Astrocyte (in vitro differentiated cells and primary cell): ENCODE measurements at regions not wholly inside any gene's neighbourhood (a gene's known extent, or its start where the extent isn't known, plus 50 kb on each side); places are given as distances from the start of the nearest gene placed in this dataset.

Experiments used
- DNase-seq: peaks from one replicate; pipeline ENCODE4 v3.0.0-alpha.2; 2010; ENCODE audit warnings: low read depth
- FAIRE-seq: peaks from 2 replicates; lab custom pipeline; 2011; peaks lifted over from hg19 to GRCh38; lab: Jason Lieb, UNC
- H2AFZ ChIP-seq: 2 replicates; pipeline ENCODE4 v1.6.0; 2012; ENCODE audit warnings: low read depth, low read length, inconsistent platforms
- H3K27ac ChIP-seq: 2 replicates; pipeline ENCODE4 v1.5.1; 2011; ENCODE audit warnings: low read depth, low read length, inconsistent platforms
- H3K27me3 ChIP-seq: 2 replicates; pipeline ENCODE4 v1.6.0; 2011; ENCODE audit warnings: low read length, inconsistent platforms; ENCODE audit not compliant: insufficient read depth
- H3K36me3 ChIP-seq: 2 replicates; pipeline ENCODE4 v1.5.1; 2011; ENCODE audit warnings: low read length, inconsistent platforms; ENCODE audit not compliant: insufficient read depth
- H3K4me1 ChIP-seq: 2 replicates; pipeline ENCODE4 v1.5.1; 2011; ENCODE audit warnings: low read length, inconsistent platforms; ENCODE audit not compliant: insufficient read depth
- H3K4me2 ChIP-seq: 2 replicates; pipeline ENCODE4 v1.6.0; 2012; ENCODE audit warnings: low read length, inconsistent platforms
- H3K4me3 ChIP-seq: 2 replicates; pipeline ENCODE4 v1.5.1; 2011; ENCODE audit warnings: low read depth, mild to moderate bottlenecking, low read length, inconsistent platforms; ENCODE audit not compliant: insufficient read depth
- H3K79me2 ChIP-seq: 2 replicates; pipeline ENCODE4 v1.6.0; 2012; ENCODE audit warnings: mild to moderate bottlenecking, low read length, inconsistent platforms; ENCODE audit not compliant: insufficient read depth
- H3K9ac ChIP-seq: 2 replicates; pipeline ENCODE4 v1.6.0; 2012; ENCODE audit warnings: mild to moderate bottlenecking, low read length, inconsistent platforms
- H3K9me3 ChIP-seq: 2 replicates; pipeline ENCODE4 v1.5.1; 2012; ENCODE audit warnings: low read depth, mild to moderate bottlenecking, low read length, inconsistent platforms; ENCODE audit not compliant: insufficient read depth
- H4K20me1 ChIP-seq: 2 replicates; pipeline ENCODE4 v1.6.0; 2012; ENCODE audit warnings: low read length, inconsistent platforms; ENCODE audit not compliant: insufficient read depth
- H3K27ac Mint-ChIP-seq: one replicate; pipeline ENCODE4 v1.8.0; 2021; ENCODE audit warnings: mild to moderate bottlenecking, mixed read lengths; ENCODE audit not compliant: unreplicated experiment
- H3K27me3 Mint-ChIP-seq: one replicate; pipeline ENCODE4 v1.8.0; 2021; ENCODE audit warnings: low read depth, mixed read lengths; ENCODE audit not compliant: unreplicated experiment
- H3K36me3 Mint-ChIP-seq: one replicate; pipeline ENCODE4 v1.8.0; 2021; ENCODE audit warnings: low read depth, mixed read lengths; ENCODE audit not compliant: unreplicated experiment
- H3K4me1 Mint-ChIP-seq: one replicate; pipeline ENCODE4 v1.8.0; 2021; ENCODE audit warnings: low read depth, mixed read lengths; ENCODE audit not compliant: unreplicated experiment
- H3K4me3 Mint-ChIP-seq: one replicate; pipeline ENCODE4 v1.8.0; 2021; ENCODE audit warnings: mild to moderate bottlenecking, moderate library complexity, mixed read lengths; ENCODE audit not compliant: unreplicated experiment
- H3K9me3 Mint-ChIP-seq: one replicate; pipeline ENCODE4 v1.8.0; 2021; ENCODE audit warnings: mild to moderate bottlenecking, mixed read lengths; ENCODE audit not compliant: unreplicated experiment
- EZH2 ChIP-seq: IDR thresholded peaks from 2 replicates; pipeline ENCODE4 v1.6.1; 2012; ENCODE audit warnings: mild to moderate bottlenecking, low read length, inconsistent platforms; ENCODE audit not compliant: insufficient read depth
- TF ChIP-seq, protein P1 (sequence below): IDR thresholded peaks from 2 replicates; pipeline ENCODE4 v1.5.1; 2011; ENCODE audit warnings: low read depth, mild to moderate bottlenecking, inconsistent platforms, low read length, moderate library complexity; ENCODE audit not compliant: insufficient read depth

DNA sequence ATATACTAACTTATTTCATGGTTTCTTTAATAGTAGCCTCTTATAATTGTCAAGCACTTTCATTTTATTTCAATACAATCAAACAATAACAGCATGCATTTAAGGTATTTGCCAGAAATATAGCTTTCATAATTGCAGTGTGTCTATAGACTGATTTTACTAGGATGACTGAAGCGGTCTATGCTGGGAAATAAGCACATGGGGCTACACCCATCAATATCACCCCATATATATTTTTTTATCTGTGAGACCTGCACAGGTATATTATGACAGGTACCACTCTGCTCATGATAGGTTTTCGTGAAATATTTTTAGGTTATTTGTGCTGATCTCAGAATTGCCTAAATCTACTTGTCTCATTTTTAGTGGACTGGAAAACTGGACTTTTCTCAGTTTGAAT, 229.1 kb upstream of the PITX2 start:
- no peaks in the 10 kb centered on the region for H3K9me3 Mint-ChIP-seq
- no peak for FAIRE-seq
- H3K27ac ChIP-seq, result no peak overlapping the region

DNA sequence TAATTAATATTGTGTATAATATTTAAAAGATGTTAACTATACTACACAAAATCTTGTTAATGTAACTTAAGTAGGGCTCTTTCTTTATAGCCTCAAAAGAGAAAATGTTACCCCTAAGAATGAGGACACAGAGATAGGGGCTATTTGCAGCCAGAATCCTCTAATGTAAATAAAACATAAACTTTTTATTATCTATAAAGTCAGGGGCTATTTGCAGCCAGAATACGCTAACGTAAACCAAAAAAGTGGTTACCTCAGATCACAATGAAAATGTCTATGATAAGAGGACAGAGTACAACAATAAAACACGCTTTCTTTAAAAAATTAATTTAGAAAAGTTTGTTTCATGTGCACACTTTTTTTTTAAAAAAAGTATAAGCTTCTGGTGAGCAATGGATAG, 229.9 kb upstream of the PITX2 start:
- no peak overlapping the region for H3K4me2 ChIP-seq
- H3K4me1 ChIP-seq, result peaks cover 5% of the 10 kb centered on the region
- H3K27ac ChIP-seq, result no peak overlapping the region
- Mint-ChIP-seq H3K4me3 (no peak overlapping the region), H3K4me1 (peaks cover 20% of the 10 kb centered on the region), H3K27ac (no peak overlapping the region), H3K27me3 (no peaks in the 10 kb centered on the region), H3K36me3 (no peaks in the 10 kb centered on the region), H3K9me3 (no peaks in the 10 kb centered on the region)
- no peak for DNase-seq
- no peak overlapping the region for H3K4me3 ChIP-seq
- H3K27me3 ChIP-seq, result peaks cover 7% of the 10 kb centered on the region
- H3K79me2 ChIP-seq, result no peaks in the 10 kb centered on the region
- TF ChIP-seq, protein P1, sequence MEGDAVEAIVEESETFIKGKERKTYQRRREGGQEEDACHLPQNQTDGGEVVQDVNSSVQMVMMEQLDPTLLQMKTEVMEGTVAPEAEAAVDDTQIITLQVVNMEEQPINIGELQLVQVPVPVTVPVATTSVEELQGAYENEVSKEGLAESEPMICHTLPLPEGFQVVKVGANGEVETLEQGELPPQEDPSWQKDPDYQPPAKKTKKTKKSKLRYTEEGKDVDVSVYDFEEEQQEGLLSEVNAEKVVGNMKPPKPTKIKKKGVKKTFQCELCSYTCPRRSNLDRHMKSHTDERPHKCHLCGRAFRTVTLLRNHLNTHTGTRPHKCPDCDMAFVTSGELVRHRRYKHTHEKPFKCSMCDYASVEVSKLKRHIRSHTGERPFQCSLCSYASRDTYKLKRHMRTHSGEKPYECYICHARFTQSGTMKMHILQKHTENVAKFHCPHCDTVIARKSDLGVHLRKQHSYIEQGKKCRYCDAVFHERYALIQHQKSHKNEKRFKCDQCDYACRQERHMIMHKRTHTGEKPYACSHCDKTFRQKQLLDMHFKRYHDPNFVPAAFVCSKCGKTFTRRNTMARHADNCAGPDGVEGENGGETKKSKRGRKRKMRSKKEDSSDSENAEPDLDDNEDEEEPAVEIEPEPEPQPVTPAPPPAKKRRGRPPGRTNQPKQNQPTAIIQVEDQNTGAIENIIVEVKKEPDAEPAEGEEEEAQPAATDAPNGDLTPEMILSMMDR, result no peak
- no peak for TF ChIP-seq EZH2
- no peak overlapping the region for H3K9ac ChIP-seq
- no peaks in the 10 kb centered on the region for H3K9me3 ChIP-seq
- FAIRE-seq, result no peak
- no peaks in the 10 kb centered on the region for H4K20me1 ChIP-seq
- no peaks in the 10 kb centered on the region for H3K36me3 ChIP-seq
- H2AFZ ChIP-seq, result no peak overlapping the region

More for the DNA sequence above, 229.1 kb upstream of the PITX2 start:
- Histone ChIP-seq H3K9me3 (no peaks in the 10 kb centered on the region), H3K9ac (no peak overlapping the region), H3K27me3 (peaks cover 5% of the 10 kb centered on the region), H3K36me3 (no peaks in the 10 kb centered on the region), H3K79me2 (no peaks in the 10 kb centered on the region), H3K4me3 (no peak overlapping the region), H4K20me1 (no peaks in the 10 kb centered on the region), H3K4me2 (no peak overlapping the region), H2AFZ (no peak overlapping the region), H3K4me1 (peaks cover 5% of the 10 kb centered on the region)
- no peak for DNase-seq
- Mint-ChIP-seq H3K4me3 (no peak overlapping the region), H3K36me3 (no peaks in the 10 kb centered on the region), H3K27me3 (no peaks in the 10 kb centered on the region), H3K27ac (no peak overlapping the region), H3K4me1 (peaks cover 20% of the 10 kb centered on the region)
- TF ChIP-seq, protein P1, result no peak
- TF ChIP-seq EZH2, result no peak

- Histone ChIP-seq H3K4me2 (no peak overlapping the region), H3K4me1 (peaks cover 5% of the 10 kb centered on the region), H3K4me3 (no peak overlapping the region), H2AFZ (no peak overlapping the region), H3K9me3 (no peaks in the 10 kb centered on the region), H3K9ac (no peak overlapping the region), H3K27me3 (peaks cover 7% of the 10 kb centered on the region), H3K79me2 (no peaks in the 10 kb centered on the region), H3K36me3 (no peaks in the 10 kb centered on the region), H4K20me1 (no peaks in the 10 kb centered on the region), H3K27ac (no peak overlapping the region)
- TF ChIP-seq, protein P1, result no peak
- TF ChIP-seq EZH2, result no peak
- FAIRE-seq (no peak), DNase-seq (no peak)
- Mint-ChIP-seq H3K9me3 (no peaks in the 10 kb centered on the region), H3K27me3 (no peaks in the 10 kb centered on the region), H3K4me3 (no peak overlapping the region), H3K36me3 (no peaks in the 10 kb centered on the region), H3K27ac (no peak overlapping the region), H3K4me1 (peaks cover 20% of the 10 kb centered on the region)
Observed at GRCh38 chr4:110853242-110853641, 230.4 kb upstream of the PITX2 start.
